ENCODE measurements at regions not wholly inside any gene's neighbourhood (a gene's known extent, or its start where the extent isn't known, plus 50 kb on each side); places are given as distances from the start of the nearest gene placed in this dataset.

- no peak for TF ChIP-seq CTCF (IDR thresholded peaks at IDR 0.05; ENCODE audit: borderline replicate concordance, extremely low read depth, low read length, poor library complexity, severe bottlenecking)
- TF ChIP-seq EZH2 (IDR thresholded peaks at IDR 0.05; ENCODE audit: borderline replicate concordance, low read depth, low read length, severe bottlenecking) = no peak
Measured at GRCh38 chr3:104832530-104832929, 534.2 kb upstream of the ALCAM start.
